ENCODE measurements at regions not wholly inside any gene's neighbourhood (a gene's known extent, or its start where the extent isn't known, plus 50 kb on each side); places are given as distances from the start of the nearest gene placed in this dataset.

GRCh38 chr11:134558258-134558835 is 146.3 kb upstream of the B3GAT1 start:
- ChIA-PET POLR2A (no interaction called here), CTCF (no interaction called here)
- Histone ChIP-seq H2AFZ (ENCODE audit: insufficient read depth, low read depth, low read length, poor library complexity, severe bottlenecking) (no peak overlapping the region), H3K27me3 (replicated peaks in 1 of 4; ENCODE audit: control extremely low read depth in 1 of 4, control insufficient read depth in 3 of 4, insufficient read depth in 4 of 4, low read length in 3 of 4) (peaks cover 0 to 5% (median 0%) of the 10 kb centered on the region in 4 experiments), H4K20me1 (ENCODE audit: control insufficient read depth, insufficient read depth, low read length, poor library complexity, severe bottlenecking) (no peaks in the 10 kb centered on the region), H3K79me2 (ENCODE audit: control insufficient read depth, insufficient read depth, low read length) (no peaks in the 10 kb centered on the region), H3K4me3 (ENCODE audit: control extremely low read depth in 1 of 5, extremely low read depth in 1 of 5, insufficient read depth in 1 of 5, low read depth in 2 of 5, low read length in 4 of 5) (no peak overlapping the region), H3K9ac (ENCODE audit: low read length) (no peak overlapping the region), H3K4me1 (ENCODE audit: control insufficient read depth in 2 of 2, insufficient read depth in 2 of 2, low read length in 2 of 2) (peaks cover 0 to 14% of the 10 kb centered on the region in 2 donors), H3K27ac (ENCODE audit: low read length in 2 of 2) (no peak overlapping the region), H3K9me3 (ENCODE audit: control extremely low read depth in 1 of 3, control insufficient read depth in 2 of 3, insufficient read depth in 1 of 3, low read length in 2 of 3) (peaks cover 0 to 7% (median 0%) of the 10 kb centered on the region in 3 donors), H3K4me2 (replicated peaks; ENCODE audit: low read depth, low read length, poor library complexity, severe bottlenecking) (no peak overlapping the region), H3K36me3 (replicated peaks in 1 of 2; ENCODE audit: control extremely low read depth in 1 of 2, control insufficient read depth in 1 of 2, extremely low read depth in 1 of 2, insufficient read depth in 2 of 2, low read length in 1 of 2) (no peaks in the 10 kb centered on the region)
- no peak for TF ChIP-seq EZH2 (IDR thresholded peaks at IDR 0.05; ENCODE audit: borderline replicate concordance, insufficient read depth, low read depth, low read length, poor library complexity, severe bottlenecking)
- TF ChIP-seq CTCF (IDR thresholded peaks at IDR 0.05), result no peak
- Mint-ChIP-seq H3K4me3 (no peak overlapping the region), H3K9me3 (ENCODE audit: insufficient read depth) (no peaks in the 10 kb centered on the region), H3K4me1 (peaks cover 2% of the 10 kb centered on the region), H3K27me3 (no peaks in the 10 kb centered on the region), H3K27ac (no peak overlapping the region)
- intact Hi-C loops (cut with micrococcal nuclease), result no loop called here
- ATAC-seq (ENCODE audit: low read depth) (no peak), DNase-seq (no peak)
- 73% methylated on average over 2 of the region's 4 CpGs for WGBS (ENCODE audit: insufficient coverage)

- peaks cover 2% of the 10 kb centered on the region for H3K4me1 Mint-ChIP-seq
- Histone ChIP-seq H3K4me2 (replicated peaks; ENCODE audit: low read depth, low read length, poor library complexity, severe bottlenecking) (no peak overlapping the region), H3K4me3 (ENCODE audit: control extremely low read depth in 1 of 5, extremely low read depth in 1 of 5, insufficient read depth in 1 of 5, low read depth in 2 of 5, low read length in 4 of 5) (no peak overlapping the region), H3K27ac (ENCODE audit: low read length in 2 of 2) (no peak overlapping the region), H3K9me3 (ENCODE audit: control extremely low read depth in 1 of 3, control insufficient read depth in 2 of 3, insufficient read depth in 1 of 3, low read length in 2 of 3) (peaks cover 0 to 7% (median 0%) of the 10 kb centered on the region in 3 donors), H4K20me1 (ENCODE audit: control insufficient read depth, insufficient read depth, low read length, poor library complexity, severe bottlenecking) (no peaks in the 10 kb centered on the region), H3K4me1 (ENCODE audit: control insufficient read depth in 2 of 2, insufficient read depth in 2 of 2, low read length in 2 of 2) (peaks cover 0 to 14% of the 10 kb centered on the region in 2 donors), H3K36me3 (replicated peaks in 1 of 2; ENCODE audit: control extremely low read depth in 1 of 2, control insufficient read depth in 1 of 2, extremely low read depth in 1 of 2, insufficient read depth in 2 of 2, low read length in 1 of 2) (no peaks in the 10 kb centered on the region), H3K79me2 (ENCODE audit: control insufficient read depth, insufficient read depth, low read length) (no peaks in the 10 kb centered on the region), H3K27me3 (replicated peaks in 1 of 4; ENCODE audit: control extremely low read depth in 1 of 4, control insufficient read depth in 3 of 4, insufficient read depth in 4 of 4, low read length in 3 of 4) (peaks cover 0 to 5% (median under 1%) of the 10 kb centered on the region in 4 experiments), H3K9ac (ENCODE audit: low read length) (no peak overlapping the region), H2AFZ (ENCODE audit: insufficient read depth, low read depth, low read length, poor library complexity, severe bottlenecking) (no peak overlapping the region)
- H3K27ac Mint-ChIP-seq, result no peak overlapping the region
- TF ChIP-seq CTCF (IDR thresholded peaks at IDR 0.05), result no peak
- no peak for TF ChIP-seq EZH2 (IDR thresholded peaks at IDR 0.05; ENCODE audit: borderline replicate concordance, insufficient read depth, low read depth, low read length, poor library complexity, severe bottlenecking)
- no peaks in the 10 kb centered on the region for H3K27me3 Mint-ChIP-seq
- no peak for ATAC-seq (ENCODE audit: low read depth)
- ChIA-PET POLR2A (no interaction called here), CTCF (no interaction called here)
- no peak for DNase-seq
- H3K9me3 Mint-ChIP-seq (ENCODE audit: insufficient read depth), result no peaks in the 10 kb centered on the region
- intact Hi-C loops (cut with micrococcal nuclease), result no loop called here
- no peak overlapping the region for H3K4me3 Mint-ChIP-seq
- 78% methylated on average over 3 of the region's 6 CpGs for WGBS (ENCODE audit: insufficient coverage)
These were observed 145.7 kb upstream of the B3GAT1 start for GRCh38 chr11:134557571-134558257.
